ENCODE measurements at regions not wholly inside any gene's neighbourhood (a gene's known extent, or its start where the extent isn't known, plus 50 kb on each side); places are given as distances from the start of the nearest gene placed in this dataset.

GRCh38 chr2:217570394-217570793 is 432.4 kb downstream of the TNS1 start:
- TF ChIP-seq CTCF (IDR thresholded peaks at IDR 0.05; ENCODE audit: low read depth, low read length, poor library complexity, severe bottlenecking) (no peak), EZH2phosphoT487 (IDR thresholded peaks at IDR 0.05; ENCODE audit: borderline replicate concordance, low read length) (no peak)

Data from DOHH2 (cell line).